Fibroblast of lung (primary cell): ENCODE measurements at regions not wholly inside any gene's neighbourhood (a gene's known extent, or its start where the extent isn't known, plus 50 kb on each side); places are given as distances from the start of the nearest gene placed in this dataset.
A peak's percentile ranks its signal among the peaks of the same experiment; 100 is the strongest.

Experiments used
- DNase-seq, 2 donors: peaks; one replicate each; pipeline versions ENCODE4 v3.0.0 to v3.0.0-alpha.2; 2010; ENCODE audit warnings: low read depth in 2 of 2
- H2AFZ ChIP-seq: 2 replicates; pipeline ENCODE4 v1.5.1; 2012; ENCODE audit warnings: low read length, control low read depth, inconsistent platforms
- H3K27ac ChIP-seq: 2 replicates; pipeline ENCODE4 v1.5.1; 2011; ENCODE audit warnings: low read length, control low read depth; ENCODE audit not compliant: insufficient read depth
- H3K27me3 ChIP-seq: 2 replicates; pipeline ENCODE4 v1.5.1; 2011; ENCODE audit warnings: mild to moderate bottlenecking, low read length; ENCODE audit not compliant: control insufficient read depth, insufficient read depth
- H3K36me3 ChIP-seq: 2 replicates; pipeline ENCODE4 v1.5.1; 2011; ENCODE audit warnings: low read length; ENCODE audit not compliant: control insufficient read depth, insufficient read depth
- H3K4me1 ChIP-seq: 2 replicates; pipeline ENCODE4 v1.5.1; 2011; ENCODE audit warnings: low read length; ENCODE audit not compliant: control insufficient read depth, insufficient read depth; ENCODE audit errors: extremely low read depth
- H3K4me2 ChIP-seq: 2 replicates; pipeline ENCODE4 v1.5.1; 2011; ENCODE audit warnings: low read length, control low read depth; ENCODE audit not compliant: insufficient read depth; ENCODE audit errors: extremely low read depth
- H3K4me3 ChIP-seq, 4 experiments: fragments of 200-600 bp in 1 of 4; sonication (generic) in 1 of 4; replicated peaks in 1 of 4; 2 replicates each; pipeline ENCODE4 v1.5.1; 2011 to 2016; ENCODE audit warnings: low read length in 4 of 4, low read depth in 3 of 4, mild to moderate bottlenecking in 3 of 4, control low read depth in 2 of 4, inconsistent platforms in 1 of 4, mixed read lengths in 1 of 4; ENCODE audit not compliant: insufficient read depth in 1 of 4; ENCODE audit errors: control extremely low read depth in 1 of 4
- H3K79me2 ChIP-seq: 2 replicates; pipeline ENCODE4 v1.5.1; 2012; ENCODE audit warnings: mild to moderate bottlenecking, low read length, inconsistent platforms; ENCODE audit not compliant: control insufficient read depth, insufficient read depth
- H3K9ac ChIP-seq: 2 replicates; pipeline ENCODE4 v1.5.1; 2011; ENCODE audit warnings: mild to moderate bottlenecking, low read length, control low read depth; ENCODE audit not compliant: insufficient read depth
- H3K9me3 ChIP-seq: 2 replicates; pipeline ENCODE4 v1.5.1; 2012; ENCODE audit warnings: low read depth, low read length; ENCODE audit not compliant: control insufficient read depth, insufficient read depth
- H4K20me1 ChIP-seq: 2 replicates; pipeline ENCODE4 v1.5.1; 2011; ENCODE audit warnings: low read length; ENCODE audit not compliant: control insufficient read depth, insufficient read depth; ENCODE audit errors: extremely low read depth
- EZH2 ChIP-seq: IDR thresholded peaks from 2 replicates; pipeline ENCODE4 v1.5.1; 2012; ENCODE audit warnings: low read length, control low read depth, mild to moderate bottlenecking; ENCODE audit errors: missing control alignments
- TF ChIP-seq, protein P1 (sequence below), 2 donors: IDR thresholded peaks in 1 of 2; conservative IDR thresholded peaks in 1 of 2; 1 replicate in 1 of 2; 2 replicates in 1 of 2; pipeline ENCODE4 v1.5.1; 2011 to 2012; ENCODE audit warnings: low read length in 2 of 2, control low read depth in 1 of 2, inconsistent platforms in 1 of 2, low read depth in 1 of 2, mild to moderate bottlenecking in 1 of 2

DNA sequence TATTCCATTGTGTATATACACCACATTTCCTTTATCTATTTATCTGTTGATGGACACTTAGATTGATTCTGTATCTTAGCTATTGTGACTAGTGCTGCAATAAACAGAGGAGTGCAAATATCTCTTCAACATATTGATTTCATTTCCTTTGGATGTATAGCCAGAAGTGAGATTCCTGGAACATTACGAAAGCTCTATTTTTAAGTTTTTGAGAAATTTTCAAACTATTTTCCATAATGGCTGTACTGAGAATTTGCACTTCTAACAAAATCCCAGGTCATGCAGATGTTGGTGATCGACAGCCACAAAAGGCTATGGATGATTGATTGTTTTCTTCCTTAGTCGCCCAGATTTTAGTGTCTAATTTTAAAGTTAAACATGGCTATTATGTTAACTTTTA lies 132.7 kb upstream of the MTAP start:
- DNase-seq, result no peak
- TF ChIP-seq, protein P1, sequence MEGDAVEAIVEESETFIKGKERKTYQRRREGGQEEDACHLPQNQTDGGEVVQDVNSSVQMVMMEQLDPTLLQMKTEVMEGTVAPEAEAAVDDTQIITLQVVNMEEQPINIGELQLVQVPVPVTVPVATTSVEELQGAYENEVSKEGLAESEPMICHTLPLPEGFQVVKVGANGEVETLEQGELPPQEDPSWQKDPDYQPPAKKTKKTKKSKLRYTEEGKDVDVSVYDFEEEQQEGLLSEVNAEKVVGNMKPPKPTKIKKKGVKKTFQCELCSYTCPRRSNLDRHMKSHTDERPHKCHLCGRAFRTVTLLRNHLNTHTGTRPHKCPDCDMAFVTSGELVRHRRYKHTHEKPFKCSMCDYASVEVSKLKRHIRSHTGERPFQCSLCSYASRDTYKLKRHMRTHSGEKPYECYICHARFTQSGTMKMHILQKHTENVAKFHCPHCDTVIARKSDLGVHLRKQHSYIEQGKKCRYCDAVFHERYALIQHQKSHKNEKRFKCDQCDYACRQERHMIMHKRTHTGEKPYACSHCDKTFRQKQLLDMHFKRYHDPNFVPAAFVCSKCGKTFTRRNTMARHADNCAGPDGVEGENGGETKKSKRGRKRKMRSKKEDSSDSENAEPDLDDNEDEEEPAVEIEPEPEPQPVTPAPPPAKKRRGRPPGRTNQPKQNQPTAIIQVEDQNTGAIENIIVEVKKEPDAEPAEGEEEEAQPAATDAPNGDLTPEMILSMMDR (conservative IDR thresholded peaks at IDR 0.05 in 1 of 2, IDR thresholded peaks at IDR 0.05 in 1 of 2; ENCODE audit: low read depth in 1 of 2, low read length in 2 of 2), result no peak
- TF ChIP-seq EZH2, result no peak
- Histone ChIP-seq H2AFZ (no peak overlapping the region), H3K27ac (no peak overlapping the region), H3K4me3 (no peak overlapping the region), H4K20me1 (no peaks in the 10 kb centered on the region), H3K36me3 (no peaks in the 10 kb centered on the region), H3K4me2 (no peak overlapping the region), H3K9me3 (no peaks in the 10 kb centered on the region), H3K27me3 (no peaks in the 10 kb centered on the region), H3K4me1 (peaks cover 3% of the 10 kb centered on the region), H3K9ac (no peak overlapping the region), H3K79me2 (no peaks in the 10 kb centered on the region)

- H3K27ac ChIP-seq, result no peak overlapping the region
- no peaks in the 10 kb centered on the region for H3K27me3 ChIP-seq
- no peaks in the 10 kb centered on the region for H3K36me3 ChIP-seq
- H2AFZ ChIP-seq, result peak overlapping the region; percentile 3
- no peaks in the 10 kb centered on the region for H3K9me3 ChIP-seq
- no peak overlapping the region for H3K9ac ChIP-seq
- TF ChIP-seq, protein P1 (conservative IDR thresholded peaks at IDR 0.05 in 1 of 2, IDR thresholded peaks at IDR 0.05 in 1 of 2; ENCODE audit: low read depth in 1 of 2, low read length in 2 of 2), result no peak
- no peak for TF ChIP-seq EZH2
- H3K4me1 ChIP-seq, result peaks cover 4% of the 10 kb centered on the region
- peak in 1 of 2 donors; percentile 72 for DNase-seq
- no peaks in the 10 kb centered on the region for H3K79me2 ChIP-seq
- peak overlapping the region; percentile 32 for H3K4me2 ChIP-seq
- H3K4me3 ChIP-seq, result no peak overlapping the region
- no peaks in the 10 kb centered on the region for H4K20me1 ChIP-seq
Measured at GRCh38 chr9:21670374-21670773, 132.1 kb upstream of the MTAP start.

- peaks cover 7% of the 10 kb centered on the region for H3K4me1 ChIP-seq
- H3K79me2 ChIP-seq, result no peaks in the 10 kb centered on the region
- no peaks in the 10 kb centered on the region for H4K20me1 ChIP-seq
- H3K9me3 ChIP-seq, result no peaks in the 10 kb centered on the region
- no peak overlapping the region for H3K27ac ChIP-seq
- TF ChIP-seq, protein P1 (conservative IDR thresholded peaks at IDR 0.05 in 1 of 2, IDR thresholded peaks at IDR 0.05 in 1 of 2; ENCODE audit: low read depth in 1 of 2, low read length in 2 of 2), result no peak
- TF ChIP-seq EZH2, result no peak
- no peaks in the 10 kb centered on the region for H3K27me3 ChIP-seq
- peak overlapping the region; percentile 32 for H2AFZ ChIP-seq
- DNase-seq, result no peak
- H3K36me3 ChIP-seq, result no peaks in the 10 kb centered on the region
- peak overlapping the region; percentile 65 for H3K4me2 ChIP-seq
- H3K9ac ChIP-seq, result no peak overlapping the region
- no peak overlapping the region for H3K4me3 ChIP-seq
Measured at GRCh38 chr9:21672140-21672539, 130.3 kb upstream of the MTAP start.
